VCaP (cell line): ENCODE measurements at regions not wholly inside any gene's neighbourhood (a gene's known extent, or its start where the extent isn't known, plus 50 kb on each side); places are given as distances from the start of the nearest gene placed in this dataset.

Experiments used
- H3K27ac ChIP-seq: fragments of 450-650 bp; 2 replicates; pipeline ENCODE4 v1.5.1; 2017
- TF ChIP-seq, protein P1 (sequence below): fragments of 450-650 bp; conservative IDR thresholded peaks from 2 replicates; pipeline ENCODE4 v1.5.1; 2017; ENCODE audit warnings: mild to moderate bottlenecking, moderate library complexity

GRCh38 chr18:7288544-7288943 lies 57.7 kb downstream of the LRRC30 start:
- no peak overlapping the region for H3K27ac ChIP-seq
- TF ChIP-seq, protein P1, sequence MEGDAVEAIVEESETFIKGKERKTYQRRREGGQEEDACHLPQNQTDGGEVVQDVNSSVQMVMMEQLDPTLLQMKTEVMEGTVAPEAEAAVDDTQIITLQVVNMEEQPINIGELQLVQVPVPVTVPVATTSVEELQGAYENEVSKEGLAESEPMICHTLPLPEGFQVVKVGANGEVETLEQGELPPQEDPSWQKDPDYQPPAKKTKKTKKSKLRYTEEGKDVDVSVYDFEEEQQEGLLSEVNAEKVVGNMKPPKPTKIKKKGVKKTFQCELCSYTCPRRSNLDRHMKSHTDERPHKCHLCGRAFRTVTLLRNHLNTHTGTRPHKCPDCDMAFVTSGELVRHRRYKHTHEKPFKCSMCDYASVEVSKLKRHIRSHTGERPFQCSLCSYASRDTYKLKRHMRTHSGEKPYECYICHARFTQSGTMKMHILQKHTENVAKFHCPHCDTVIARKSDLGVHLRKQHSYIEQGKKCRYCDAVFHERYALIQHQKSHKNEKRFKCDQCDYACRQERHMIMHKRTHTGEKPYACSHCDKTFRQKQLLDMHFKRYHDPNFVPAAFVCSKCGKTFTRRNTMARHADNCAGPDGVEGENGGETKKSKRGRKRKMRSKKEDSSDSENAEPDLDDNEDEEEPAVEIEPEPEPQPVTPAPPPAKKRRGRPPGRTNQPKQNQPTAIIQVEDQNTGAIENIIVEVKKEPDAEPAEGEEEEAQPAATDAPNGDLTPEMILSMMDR: no peak

GRCh38 chr18:7290077-7290476 lies 59.2 kb downstream of the LRRC30 start:
- TF ChIP-seq, protein P1: no peak
- H3K27ac ChIP-seq: no peak overlapping the region

DNA sequence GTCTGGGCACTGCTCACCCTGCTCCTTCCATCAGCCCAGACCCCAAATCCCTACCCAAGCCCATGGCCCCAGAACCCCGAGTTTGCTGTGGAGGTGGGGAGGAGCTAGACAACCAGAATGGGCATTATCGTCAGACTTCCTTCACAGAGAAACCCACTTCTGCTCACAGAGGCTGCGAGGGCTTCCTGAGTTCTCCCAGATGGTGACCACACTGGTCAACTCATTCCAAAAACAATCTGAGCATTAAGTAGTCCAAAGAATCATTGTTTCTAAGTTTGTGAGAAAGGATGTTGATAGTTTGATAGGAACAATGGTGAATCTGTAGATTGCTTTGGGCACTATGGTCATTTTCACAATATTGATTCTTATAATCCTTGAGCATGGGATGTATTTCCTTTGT lies 60.2 kb downstream of the LRRC30 start:
- H3K27ac ChIP-seq: no peak overlapping the region
- TF ChIP-seq, protein P1: no peak

DNA sequence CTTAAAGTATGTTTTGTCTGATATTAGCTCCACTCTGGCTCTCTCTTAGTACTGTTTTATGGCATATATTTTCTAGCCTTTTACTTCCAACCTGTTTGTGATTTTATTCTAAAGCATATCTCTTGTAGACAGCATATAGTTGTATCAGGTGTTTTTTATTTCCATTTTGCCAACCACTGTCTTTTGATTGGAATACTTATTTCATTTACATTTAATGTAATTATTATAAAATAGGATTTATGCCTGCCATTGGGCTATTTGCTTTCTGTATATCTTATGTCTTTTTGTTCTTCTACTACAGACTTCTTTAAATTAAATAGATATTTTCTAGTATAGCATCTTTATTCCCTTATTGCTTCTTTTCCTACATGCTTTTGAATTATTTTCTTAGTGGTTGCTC lies 67.3 kb downstream of the LRRC30 start:
- H3K27ac ChIP-seq: no peak overlapping the region
- TF ChIP-seq, protein P1: no peak

- no peak overlapping the region for H3K27ac ChIP-seq
- TF ChIP-seq, protein P1: no peak
These were observed 70.2 kb downstream of the LRRC30 start for GRCh38 chr18:7301094-7301493.

GRCh38 chr18:7303316-7304060 lies 72.6 kb downstream of the LRRC30 start:
- no peak overlapping the region for H3K27ac ChIP-seq
- TF ChIP-seq, protein P1: no peak

GRCh38 chr18:7304061-7304370 lies 73.1 kb downstream of the LRRC30 start:
- TF ChIP-seq, protein P1: no peak
- H3K27ac ChIP-seq: no peak overlapping the region
